ENCODE measurements at regions not wholly inside any gene's neighbourhood (a gene's known extent, or its start where the extent isn't known, plus 50 kb on each side); places are given as distances from the start of the nearest gene placed in this dataset.

GRCh38 chr2:182499706-182500470, 73.1 kb upstream of the PDE1A start:
- no peaks in the 10 kb centered on the region for H3K9me3 ChIP-seq (replicated peaks; ENCODE audit: control insufficient read depth, insufficient read depth, low read depth, low read length)
- ChIA-PET POLR2A (no interaction called here), CTCF (ENCODE audit: low intra/inter-chr PET ratio) (no interaction called here)
- in situ Hi-C loops (cut with MboI) (no loop called here), intact Hi-C loops (cut with micrococcal nuclease) (no loop called here)
- no peak overlapping the region for H2AFZ ChIP-seq (ENCODE audit: low read depth, low read length)
- H3K4me3 ChIP-seq: no peak overlapping the region
- no peak overlapping the region for H3K4me2 ChIP-seq (ENCODE audit: insufficient read depth, low read length)
- no peak for ATAC-seq
- BruUV-seq (replicated peaks): no TSS peak
- H3K9ac ChIP-seq (ENCODE audit: insufficient read depth in 1 of 2, low read depth in 2 of 2, low read length in 2 of 2): no peak overlapping the region
- H3K27me3 ChIP-seq (ENCODE audit: control insufficient read depth in 2 of 2, insufficient read depth in 2 of 2, low read length in 2 of 2): no peaks in the 10 kb centered on the region
- WGBS (ENCODE audit: insufficient coverage, low coverage, missing lambda C conversion rate): 0% methylated on average over 3 of the region's 3 CpGs
- no peak overlapping the region for H3K27ac ChIP-seq (ENCODE audit: extremely low read depth, low read depth, low read length)
- H3K79me2 ChIP-seq (ENCODE audit: control insufficient read depth, insufficient read depth, low read length): no peaks in the 10 kb centered on the region
- FAIRE-seq: no peak
- no peaks in the 10 kb centered on the region for H3K36me3 ChIP-seq (ENCODE audit: control insufficient read depth, insufficient read depth, low read length)
- no peaks in the 10 kb centered on the region for H4K20me1 ChIP-seq (replicated peaks; ENCODE audit: control insufficient read depth, insufficient read depth, low read length)
- no peaks in the 10 kb centered on the region for H3K4me1 ChIP-seq (replicated peaks in 1 of 2; ENCODE audit: control insufficient read depth in 2 of 2, insufficient read depth in 2 of 2, low read length in 2 of 2)
- no peaks in the 10 kb centered on the region for H3K9me1 ChIP-seq (ENCODE audit: control insufficient read depth, insufficient read depth, low read length)
- DNase-seq (ENCODE audit: extremely low read depth in 1 of 4, low spot score in 3 of 4): no peak
- TF ChIP-seq SPI1 (IDR thresholded peaks at IDR 0.05; ENCODE audit: borderline replicate concordance, low read depth, low read length): no peak
- no peak for TF ChIP-seq TEAD1 (CRISPR knock-in tag; IDR thresholded peaks at IDR 0.05)
- no peak for TF ChIP-seq TBP (optimal IDR thresholded peaks at IDR 0.05; ENCODE audit: low read depth, low read length)
- no peak for TF ChIP-seq STAG1 (CRISPR knock-in tag; IDR thresholded peaks at IDR 0.05; ENCODE audit: borderline replicate concordance)
- TF ChIP-seq ZBED1 (IDR thresholded peaks at IDR 0.05): no peak
- no peak for TF ChIP-seq ILF3 (IDR thresholded peaks at IDR 0.05; ENCODE audit: borderline replicate concordance)
- TF ChIP-seq ZFX (CRISPR knock-in tag; IDR thresholded peaks at IDR 0.05): no peak
- TF ChIP-seq MNT (conservative IDR thresholded peaks at IDR 0.05): no peak
- TF ChIP-seq, protein P1, sequence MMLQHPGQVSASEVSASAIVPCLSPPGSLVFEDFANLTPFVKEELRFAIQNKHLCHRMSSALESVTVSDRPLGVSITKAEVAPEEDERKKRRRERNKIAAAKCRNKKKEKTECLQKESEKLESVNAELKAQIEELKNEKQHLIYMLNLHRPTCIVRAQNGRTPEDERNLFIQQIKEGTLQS (IDR thresholded peaks at IDR 0.05): no peak
- TF ChIP-seq, protein P1 (CRISPR knock-in tag; conservative IDR thresholded peaks at IDR 0.05): no peak
- no peak for TF ChIP-seq ZNF584 (CRISPR knock-in tag; IDR thresholded peaks at IDR 0.05; ENCODE audit: low read depth)
- TF ChIP-seq EZH2 (IDR thresholded peaks at IDR 0.05; ENCODE audit: borderline replicate concordance, low read depth, low read length): no peak
- TF ChIP-seq HMGN3 (IDR thresholded peaks at IDR 0.05; ENCODE audit: borderline replicate concordance, extremely low read depth, insufficient read length, low read depth, low read length): no peak

Measured in K562 (cell line).